Caco-2 (cell line): ENCODE measurements at regions not wholly inside any gene's neighbourhood (a gene's known extent, or its start where the extent isn't known, plus 50 kb on each side); places are given as distances from the start of the nearest gene placed in this dataset.

Experiments used
- BruUV-seq: library from RNA; stranded (reverse); fragments of 400-500 nt; replicated peaks from 2 replicates; lab custom pipeline; 2021; lab: Mats Ljungman, UMichigan
- CTCF ChIA-PET: fragments of 300-600 bp; sonication (Branson Sonifier 250); formaldehyde crosslinking; loops from one replicate; lab custom pipeline; 2022; ENCODE audit warnings: antibody characterized with exemption; lab: Charles Lee
- POLR2A ChIA-PET: fragments of 300-600 bp; sonication (Branson Sonifier 250); formaldehyde crosslinking; loops from one replicate; lab custom pipeline; 2022; ENCODE audit warnings: antibody characterized with exemption; lab: Charles Lee
- DNase-seq, 2 experiments: peaks; one replicate each; pipeline versions ENCODE4 v3.0.0 to v3.0.0-alpha.2; 2020 to 2022
- H3K27me3 ChIP-seq: replicated peaks from 2 replicates; pipeline ENCODE4 v1.6.0; 2011; ENCODE audit warnings: low read length; ENCODE audit not compliant: control insufficient read depth, insufficient read depth
- H3K36me3 ChIP-seq: 2 replicates; pipeline ENCODE4 v1.5.1; 2011; ENCODE audit warnings: low read length; ENCODE audit not compliant: control insufficient read depth, insufficient read depth
- H3K4me1 ChIP-seq: fragments of 250-450 bp; sonication (Bioruptor Pico); 2 replicates; pipeline ENCODE4 v1.5.1; 2020; ENCODE audit warnings: mild to moderate bottlenecking
- H3K4me3 ChIP-seq: 2 replicates; pipeline ENCODE4 v1.5.1; 2011; ENCODE audit warnings: low read depth, mild to moderate bottlenecking, control low read depth, low read length
- H3K9me3 ChIP-seq: fragments of 250-450 bp; sonication (Bioruptor Pico); 2 replicates; pipeline ENCODE4 v1.5.1; 2020; ENCODE audit warnings: mild to moderate bottlenecking, moderate library complexity
- H3K27ac Mint-ChIP-seq: one replicate; pipeline ENCODE4 v1.8.0; 2022; ENCODE audit warnings: mixed read lengths; ENCODE audit not compliant: unreplicated experiment
- H3K27me3 Mint-ChIP-seq: one replicate; pipeline ENCODE4 v1.8.0; 2022; ENCODE audit warnings: mixed read lengths; ENCODE audit not compliant: insufficient read depth, unreplicated experiment
- H3K36me3 Mint-ChIP-seq: one replicate; pipeline ENCODE4 v1.8.0; 2022; ENCODE audit warnings: mild to moderate bottlenecking, mixed read lengths; ENCODE audit not compliant: insufficient read depth, unreplicated experiment
- H3K4me1 Mint-ChIP-seq: one replicate; pipeline ENCODE4 v1.8.0; 2022; ENCODE audit warnings: low read depth, mixed read lengths; ENCODE audit not compliant: unreplicated experiment
- H3K4me3 Mint-ChIP-seq: one replicate; pipeline ENCODE4 v1.8.0; 2022; ENCODE audit warnings: mild to moderate bottlenecking, moderate library complexity, mixed read lengths; ENCODE audit not compliant: unreplicated experiment
- H3K9me3 Mint-ChIP-seq: one replicate; pipeline ENCODE4 v1.8.0; 2022; ENCODE audit warnings: mixed read lengths; ENCODE audit not compliant: unreplicated experiment
- CTCF ChIP-seq, 2 experiments: fragments of 200-600 bp in 1 of 2; IDR thresholded peaks; 1 replicate in 1 of 2; 2 replicates in 1 of 2; pipeline versions ENCODE4 v1.5.1 to v1.8.0; 2011 to 2022; ENCODE audit warnings: antibody characterized with exemption in 1 of 2, control low read depth in 1 of 2, inconsistent platforms in 1 of 2, low read depth in 1 of 2, low read length in 1 of 2, mild to moderate bottlenecking in 1 of 2, moderate library complexity in 1 of 2; ENCODE audit not compliant: insufficient read depth in 1 of 2, severe bottlenecking in 1 of 2, unreplicated experiment in 1 of 2
- intact Hi-C: fragments of 100-400 bp; cut with micrococcal nuclease; formaldehyde crosslinking; loops from one replicate; pipeline ENCODE4 v1.10.0; 2022; ENCODE audit not compliant: unreplicated experiment

DNA sequence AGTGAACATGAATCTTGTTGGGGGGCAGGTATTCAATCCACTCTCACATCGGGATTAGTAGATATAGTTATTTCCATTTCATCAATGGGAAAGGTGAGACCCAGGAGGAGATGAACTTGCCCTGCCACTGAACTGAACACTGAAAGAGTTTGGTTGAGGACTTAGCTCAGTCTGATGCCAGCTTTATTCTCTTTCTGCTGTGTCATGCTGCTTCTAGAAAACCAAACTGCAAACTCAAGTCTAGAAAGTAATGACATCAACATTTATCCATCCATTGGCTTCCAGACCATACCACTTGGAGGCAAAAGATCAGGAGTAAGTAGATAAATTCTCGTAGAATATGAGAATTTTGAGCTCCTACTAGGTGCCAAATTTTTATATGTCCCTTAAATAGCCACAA, 288.0 kb upstream of the CTNNB1 start:
- H3K27me3 Mint-ChIP-seq, result no peaks in the 10 kb centered on the region
- H3K36me3 Mint-ChIP-seq, result no peaks in the 10 kb centered on the region
- Histone ChIP-seq H3K4me1 (peaks cover 19% of the 10 kb centered on the region), H3K4me3 (no peak overlapping the region), H3K36me3 (no peaks in the 10 kb centered on the region), H3K27me3 (no peaks in the 10 kb centered on the region), H3K9me3 (no peaks in the 10 kb centered on the region)
- TF ChIP-seq CTCF (IDR thresholded peaks at IDR 0.05; ENCODE audit: insufficient read depth in 1 of 2, low read depth in 1 of 2, low read length in 1 of 2, severe bottlenecking in 1 of 2, unreplicated experiment in 1 of 2), result no peak
- BruUV-seq, result no TSS peak
- ChIA-PET CTCF (no interaction called here), POLR2A (no interaction called here)
- DNase-seq, result no peak
- peaks cover 13% of the 10 kb centered on the region for H3K4me1 Mint-ChIP-seq
- no peak overlapping the region for H3K4me3 Mint-ChIP-seq
- intact Hi-C loops, result no loop called here
- no peaks in the 10 kb centered on the region for H3K9me3 Mint-ChIP-seq
- H3K27ac Mint-ChIP-seq, result no peak overlapping the region

- peak overlapping the region; percentile 43 for H3K27ac Mint-ChIP-seq
- H3K27me3 Mint-ChIP-seq, result no peaks in the 10 kb centered on the region
- no peak for TF ChIP-seq CTCF (IDR thresholded peaks at IDR 0.05; ENCODE audit: insufficient read depth in 1 of 2, low read depth in 1 of 2, low read length in 1 of 2, severe bottlenecking in 1 of 2, unreplicated experiment in 1 of 2)
- peaks cover 19% of the 10 kb centered on the region for H3K4me1 ChIP-seq
- H3K4me3 ChIP-seq, result no peak overlapping the region
- no peaks in the 10 kb centered on the region for H3K36me3 ChIP-seq
- peaks cover 13% of the 10 kb centered on the region for H3K4me1 Mint-ChIP-seq
- POLR2A ChIA-PET, result no interaction called here
- H3K36me3 Mint-ChIP-seq, result no peaks in the 10 kb centered on the region
- CTCF ChIA-PET, result no interaction called here
- BruUV-seq, result no TSS peak
- H3K27me3 ChIP-seq, result no peaks in the 10 kb centered on the region
- H3K9me3 ChIP-seq, result no peaks in the 10 kb centered on the region
- intact Hi-C loops, result no loop called here
- H3K4me3 Mint-ChIP-seq, result no peak overlapping the region
- peak in 1 of 2 experiments; percentile 39 for DNase-seq
- no peaks in the 10 kb centered on the region for H3K9me3 Mint-ChIP-seq
Observed at GRCh38 chr3:40911928-40912327, 287.4 kb upstream of the CTNNB1 start.

GRCh38 chr3:40912461-40912860, 286.8 kb upstream of the CTNNB1 start:
- peaks cover 19% of the 10 kb centered on the region for H3K4me1 ChIP-seq
- no peaks in the 10 kb centered on the region for H3K36me3 ChIP-seq
- no peaks in the 10 kb centered on the region for H3K9me3 Mint-ChIP-seq
- CTCF ChIA-PET, result no interaction called here
- H3K4me1 Mint-ChIP-seq, result peaks cover 13% of the 10 kb centered on the region
- no peak overlapping the region for H3K4me3 Mint-ChIP-seq
- BruUV-seq, result no TSS peak
- no peaks in the 10 kb centered on the region for H3K27me3 ChIP-seq
- DNase-seq, result no peak
- H3K36me3 Mint-ChIP-seq, result no peaks in the 10 kb centered on the region
- TF ChIP-seq CTCF (IDR thresholded peaks at IDR 0.05; ENCODE audit: insufficient read depth in 1 of 2, low read depth in 1 of 2, low read length in 1 of 2, severe bottlenecking in 1 of 2, unreplicated experiment in 1 of 2), result no peak
- H3K27ac Mint-ChIP-seq, result peak overlapping the region; percentile 43
- intact Hi-C loops, result no loop called here
- no peak overlapping the region for H3K4me3 ChIP-seq
- POLR2A ChIA-PET, result no interaction called here
- no peaks in the 10 kb centered on the region for H3K27me3 Mint-ChIP-seq
- H3K9me3 ChIP-seq, result no peaks in the 10 kb centered on the region
